ENCODE measurements at regions not wholly inside any gene's neighbourhood (a gene's known extent, or its start where the extent isn't known, plus 50 kb on each side); places are given as distances from the start of the nearest gene placed in this dataset.

GRCh38 chr18:53789376-53790247, 434.9 kb downstream of the MBD2 start:
- DNase-seq (ENCODE audit: extremely low read depth, low read depth), result no peak
- no peak for TF ChIP-seq CTCF (IDR thresholded peaks at IDR 0.05; ENCODE audit: low read depth, low read length)

- TF ChIP-seq CTCF (IDR thresholded peaks at IDR 0.05; ENCODE audit: low read depth, low read length), result no peak
- DNase-seq (ENCODE audit: extremely low read depth, low read depth), result no peak
Measured at GRCh38 chr18:53785811-53786210, 438.7 kb downstream of the MBD2 start.

GRCh38 chr18:53784253-53784652, 440.2 kb downstream of the MBD2 start:
- DNase-seq (ENCODE audit: extremely low read depth, low read depth), result no peak
- TF ChIP-seq CTCF (IDR thresholded peaks at IDR 0.05; ENCODE audit: low read depth, low read length), result no peak

- no peak for TF ChIP-seq CTCF (IDR thresholded peaks at IDR 0.05; ENCODE audit: low read depth, low read length)
Measured at GRCh38 chr18:53780666-53781065, 443.8 kb downstream of the MBD2 start.

GRCh38 chr18:53772293-53772692, 452.2 kb downstream of the MBD2 start:
- no peak for DNase-seq (ENCODE audit: extremely low read depth, low read depth)
- TF ChIP-seq CTCF (IDR thresholded peaks at IDR 0.05; ENCODE audit: low read depth, low read length), result no peak

More at GRCh38 chr18:53780666-53781065, 443.8 kb downstream of the MBD2 start:
- no peak for DNase-seq (ENCODE audit: extremely low read depth, low read depth)

GRCh38 chr18:53771664-53772063, 452.8 kb downstream of the MBD2 start:
- DNase-seq (ENCODE audit: extremely low read depth, low read depth), result no peak
- no peak for TF ChIP-seq CTCF (IDR thresholded peaks at IDR 0.05; ENCODE audit: low read depth, low read length)

- no peak for TF ChIP-seq CTCF (IDR thresholded peaks at IDR 0.05; ENCODE audit: low read depth, low read length)
- DNase-seq (ENCODE audit: extremely low read depth, low read depth), result no peak
Measured at GRCh38 chr18:53765211-53765610, 459.3 kb downstream of the MBD2 start.

All from AG09319 (cell line).